ENCODE measurements at regions not wholly inside any gene's neighbourhood (a gene's known extent, or its start where the extent isn't known, plus 50 kb on each side); places are given as distances from the start of the nearest gene placed in this dataset.

GRCh38 chr9:118630931-118631595 is 738.2 kb downstream of the BRINP1 start:
- ATAC-seq (no peak), DNase-seq (ENCODE audit: low spot score) (no peak)
- H3K4me3 Mint-ChIP-seq, result no peak overlapping the region
- no peak overlapping the region for H3K4me3 ChIP-seq
- H3K9me3 Mint-ChIP-seq, result peaks cover 30% of the 10 kb centered on the region
- no peak overlapping the region for H2AFZ ChIP-seq
- no peaks in the 10 kb centered on the region for H3F3A ChIP-seq (replicated peaks; ENCODE audit: low read depth)
- H3K9me2 ChIP-seq (ENCODE audit: insufficient read depth), result peaks cover 3% of the 10 kb centered on the region; the same call in 1 of the 2 replicates
- H3K4me1 ChIP-seq (ENCODE audit: insufficient read depth), result no peaks in the 10 kb centered on the region
- H3K36me3 Mint-ChIP-seq (ENCODE audit: low read depth), result peaks cover 15% of the 10 kb centered on the region
- TF ChIP-seq POLR2AphosphoS5 (IDR thresholded peaks at IDR 0.05; ENCODE audit: low read depth), result no peak
- TF ChIP-seq CREB1 (CRISPR knock-in tag; IDR thresholded peaks at IDR 0.05; ENCODE audit: low read depth), result no peak
- TF ChIP-seq, protein P1, sequence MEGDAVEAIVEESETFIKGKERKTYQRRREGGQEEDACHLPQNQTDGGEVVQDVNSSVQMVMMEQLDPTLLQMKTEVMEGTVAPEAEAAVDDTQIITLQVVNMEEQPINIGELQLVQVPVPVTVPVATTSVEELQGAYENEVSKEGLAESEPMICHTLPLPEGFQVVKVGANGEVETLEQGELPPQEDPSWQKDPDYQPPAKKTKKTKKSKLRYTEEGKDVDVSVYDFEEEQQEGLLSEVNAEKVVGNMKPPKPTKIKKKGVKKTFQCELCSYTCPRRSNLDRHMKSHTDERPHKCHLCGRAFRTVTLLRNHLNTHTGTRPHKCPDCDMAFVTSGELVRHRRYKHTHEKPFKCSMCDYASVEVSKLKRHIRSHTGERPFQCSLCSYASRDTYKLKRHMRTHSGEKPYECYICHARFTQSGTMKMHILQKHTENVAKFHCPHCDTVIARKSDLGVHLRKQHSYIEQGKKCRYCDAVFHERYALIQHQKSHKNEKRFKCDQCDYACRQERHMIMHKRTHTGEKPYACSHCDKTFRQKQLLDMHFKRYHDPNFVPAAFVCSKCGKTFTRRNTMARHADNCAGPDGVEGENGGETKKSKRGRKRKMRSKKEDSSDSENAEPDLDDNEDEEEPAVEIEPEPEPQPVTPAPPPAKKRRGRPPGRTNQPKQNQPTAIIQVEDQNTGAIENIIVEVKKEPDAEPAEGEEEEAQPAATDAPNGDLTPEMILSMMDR (conservative IDR thresholded peaks at IDR 0.05; ENCODE audit: low read depth in 2 of 2), result no peak
- TF ChIP-seq STAT1 (IDR thresholded peaks at IDR 0.05; ENCODE audit: unreplicated experiment), result no peak
- no peak for TF ChIP-seq ZNF331 (CRISPR knock-in tag; IDR thresholded peaks at IDR 0.05; ENCODE audit: low read depth)
- TF ChIP-seq, protein P2, sequence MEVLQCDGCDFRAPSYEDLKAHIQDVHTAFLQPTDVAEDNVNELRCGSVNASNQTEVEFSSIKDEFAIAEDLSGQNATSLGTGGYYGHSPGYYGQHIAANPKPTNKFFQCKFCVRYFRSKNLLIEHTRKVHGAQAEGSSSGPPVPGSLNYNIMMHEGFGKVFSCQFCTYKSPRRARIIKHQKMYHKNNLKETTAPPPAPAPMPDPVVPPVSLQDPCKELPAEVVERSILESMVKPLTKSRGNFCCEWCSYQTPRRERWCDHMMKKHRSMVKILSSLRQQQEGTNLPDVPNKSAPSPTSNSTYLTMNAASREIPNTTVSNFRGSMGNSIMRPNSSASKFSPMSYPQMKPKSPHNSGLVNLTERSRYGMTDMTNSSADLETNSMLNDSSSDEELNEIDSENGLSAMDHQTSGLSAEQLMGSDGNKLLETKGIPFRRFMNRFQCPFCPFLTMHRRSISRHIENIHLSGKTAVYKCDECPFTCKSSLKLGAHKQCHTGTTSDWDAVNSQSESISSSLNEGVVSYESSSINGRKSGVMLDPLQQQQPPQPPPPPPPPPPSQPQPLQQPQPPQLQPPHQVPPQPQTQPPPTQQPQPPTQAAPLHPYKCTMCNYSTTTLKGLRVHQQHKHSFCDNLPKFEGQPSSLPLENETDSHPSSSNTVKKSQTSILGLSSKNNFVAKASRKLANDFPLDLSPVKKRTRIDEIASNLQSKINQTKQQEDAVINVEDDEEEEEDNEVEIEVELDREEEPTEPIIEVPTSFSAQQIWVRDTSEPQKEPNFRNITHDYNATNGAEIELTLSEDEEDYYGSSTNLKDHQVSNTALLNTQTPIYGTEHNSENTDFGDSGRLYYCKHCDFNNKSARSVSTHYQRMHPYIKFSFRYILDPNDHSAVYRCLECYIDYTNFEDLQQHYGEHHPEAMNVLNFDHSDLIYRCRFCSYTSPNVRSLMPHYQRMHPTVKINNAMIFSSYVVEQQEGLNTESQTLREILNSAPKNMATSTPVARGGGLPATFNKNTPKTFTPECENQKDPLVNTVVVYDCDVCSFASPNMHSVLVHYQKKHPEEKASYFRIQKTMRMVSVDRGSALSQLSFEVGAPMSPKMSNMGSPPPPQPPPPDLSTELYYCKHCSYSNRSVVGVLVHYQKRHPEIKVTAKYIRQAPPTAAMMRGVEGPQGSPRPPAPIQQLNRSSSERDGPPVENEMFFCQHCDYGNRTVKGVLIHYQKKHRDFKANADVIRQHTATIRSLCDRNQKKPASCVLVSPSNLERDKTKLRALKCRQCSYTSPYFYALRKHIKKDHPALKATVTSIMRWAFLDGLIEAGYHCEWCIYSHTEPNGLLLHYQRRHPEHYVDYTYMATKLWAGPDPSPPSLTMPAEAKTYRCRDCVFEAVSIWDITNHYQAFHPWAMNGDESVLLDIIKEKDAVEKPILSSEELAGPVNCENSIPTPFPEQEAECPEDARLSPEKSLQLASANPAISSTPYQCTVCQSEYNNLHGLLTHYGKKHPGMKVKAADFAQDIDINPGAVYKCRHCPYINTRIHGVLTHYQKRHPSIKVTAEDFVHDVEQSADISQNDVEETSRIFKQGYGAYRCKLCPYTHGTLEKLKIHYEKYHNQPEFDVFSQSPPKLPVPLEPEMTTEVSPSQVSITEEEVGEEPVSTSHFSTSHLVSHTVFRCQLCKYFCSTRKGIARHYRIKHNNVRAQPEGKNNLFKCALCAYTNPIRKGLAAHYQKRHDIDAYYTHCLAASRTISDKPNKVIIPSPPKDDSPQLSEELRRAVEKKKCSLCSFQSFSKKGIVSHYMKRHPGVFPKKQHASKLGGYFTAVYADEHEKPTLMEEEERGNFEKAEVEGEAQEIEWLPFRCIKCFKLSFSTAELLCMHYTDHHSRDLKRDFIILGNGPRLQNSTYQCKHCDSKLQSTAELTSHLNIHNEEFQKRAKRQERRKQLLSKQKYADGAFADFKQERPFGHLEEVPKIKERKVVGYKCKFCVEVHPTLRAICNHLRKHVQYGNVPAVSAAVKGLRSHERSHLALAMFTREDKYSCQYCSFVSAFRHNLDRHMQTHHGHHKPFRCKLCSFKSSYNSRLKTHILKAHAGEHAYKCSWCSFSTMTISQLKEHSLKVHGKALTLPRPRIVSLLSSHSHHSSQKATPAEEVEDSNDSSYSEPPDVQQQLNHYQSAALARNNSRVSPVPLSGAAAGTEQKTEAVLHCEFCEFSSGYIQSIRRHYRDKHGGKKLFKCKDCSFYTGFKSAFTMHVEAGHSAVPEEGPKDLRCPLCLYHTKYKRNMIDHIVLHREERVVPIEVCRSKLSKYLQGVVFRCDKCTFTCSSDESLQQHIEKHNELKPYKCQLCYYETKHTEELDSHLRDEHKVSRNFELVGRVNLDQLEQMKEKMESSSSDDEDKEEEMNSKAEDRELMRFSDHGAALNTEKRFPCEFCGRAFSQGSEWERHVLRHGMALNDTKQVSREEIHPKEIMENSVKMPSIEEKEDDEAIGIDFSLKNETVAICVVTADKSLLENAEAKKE (CRISPR knock-in tag; IDR thresholded peaks at IDR 0.05), result no peak
- no peak for TF ChIP-seq ETS1 (IDR thresholded peaks at IDR 0.05)
- no peak for TF ChIP-seq ZNF114 (CRISPR knock-in tag; IDR thresholded peaks at IDR 0.05)
- no peak for TF ChIP-seq NANOG (IDR thresholded peaks at IDR 0.05; ENCODE audit: borderline replicate concordance)
- no peak for TF ChIP-seq EZH2phosphoT487 (IDR thresholded peaks at IDR 0.05; ENCODE audit: unreplicated experiment)
- no peak for TF ChIP-seq JUNB (IDR thresholded peaks at IDR 0.05; ENCODE audit: unreplicated experiment)
- TF ChIP-seq, protein P3, sequence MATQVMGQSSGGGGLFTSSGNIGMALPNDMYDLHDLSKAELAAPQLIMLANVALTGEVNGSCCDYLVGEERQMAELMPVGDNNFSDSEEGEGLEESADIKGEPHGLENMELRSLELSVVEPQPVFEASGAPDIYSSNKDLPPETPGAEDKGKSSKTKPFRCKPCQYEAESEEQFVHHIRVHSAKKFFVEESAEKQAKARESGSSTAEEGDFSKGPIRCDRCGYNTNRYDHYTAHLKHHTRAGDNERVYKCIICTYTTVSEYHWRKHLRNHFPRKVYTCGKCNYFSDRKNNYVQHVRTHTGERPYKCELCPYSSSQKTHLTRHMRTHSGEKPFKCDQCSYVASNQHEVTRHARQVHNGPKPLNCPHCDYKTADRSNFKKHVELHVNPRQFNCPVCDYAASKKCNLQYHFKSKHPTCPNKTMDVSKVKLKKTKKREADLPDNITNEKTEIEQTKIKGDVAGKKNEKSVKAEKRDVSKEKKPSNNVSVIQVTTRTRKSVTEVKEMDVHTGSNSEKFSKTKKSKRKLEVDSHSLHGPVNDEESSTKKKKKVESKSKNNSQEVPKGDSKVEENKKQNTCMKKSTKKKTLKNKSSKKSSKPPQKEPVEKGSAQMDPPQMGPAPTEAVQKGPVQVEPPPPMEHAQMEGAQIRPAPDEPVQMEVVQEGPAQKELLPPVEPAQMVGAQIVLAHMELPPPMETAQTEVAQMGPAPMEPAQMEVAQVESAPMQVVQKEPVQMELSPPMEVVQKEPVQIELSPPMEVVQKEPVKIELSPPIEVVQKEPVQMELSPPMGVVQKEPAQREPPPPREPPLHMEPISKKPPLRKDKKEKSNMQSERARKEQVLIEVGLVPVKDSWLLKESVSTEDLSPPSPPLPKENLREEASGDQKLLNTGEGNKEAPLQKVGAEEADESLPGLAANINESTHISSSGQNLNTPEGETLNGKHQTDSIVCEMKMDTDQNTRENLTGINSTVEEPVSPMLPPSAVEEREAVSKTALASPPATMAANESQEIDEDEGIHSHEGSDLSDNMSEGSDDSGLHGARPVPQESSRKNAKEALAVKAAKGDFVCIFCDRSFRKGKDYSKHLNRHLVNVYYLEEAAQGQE (IDR thresholded peaks at IDR 0.05; ENCODE audit: unreplicated experiment), result no peak
- TF ChIP-seq EZH2 (IDR thresholded peaks at IDR 0.05; ENCODE audit: low read depth, unreplicated experiment), result no peak
- no peaks in the 10 kb centered on the region for H4K20me1 ChIP-seq (replicated peaks; ENCODE audit: insufficient read depth)
- no peaks in the 10 kb centered on the region for H3K4me1 Mint-ChIP-seq
- peaks cover 2% of the 10 kb centered on the region for H3K27me3 Mint-ChIP-seq (ENCODE audit: insufficient read depth, low read depth, poor library complexity)
- no peaks in the 10 kb centered on the region for H3K36me3 ChIP-seq (ENCODE audit: insufficient read depth)
- no peaks in the 10 kb centered on the region for H3K79me2 ChIP-seq (replicated peaks; ENCODE audit: insufficient read depth)
- no peaks in the 10 kb centered on the region for H3K27me3 ChIP-seq (ENCODE audit: insufficient read depth)
- no peak overlapping the region for H3K27ac ChIP-seq (ENCODE audit: low read depth)
- H3K4me2 ChIP-seq, result no peak overlapping the region
- no peak overlapping the region for H3K27ac Mint-ChIP-seq

All from GM23338 (cell line).